GM12878 (cell line): ENCODE measurements at regions not wholly inside any gene's neighbourhood (a gene's known extent, or its start where the extent isn't known, plus 50 kb on each side); places are given as distances from the start of the nearest gene placed in this dataset.

ENCODE experiments used
- CTCF ChIP-seq, 3 experiments: IDR thresholded peaks in 2 of 3; conservative IDR thresholded peaks in 1 of 3; 2 replicates each; pipeline ENCODE4 v1.5.1; 2011; ENCODE audit warnings: low read depth in 3 of 3, low read length in 3 of 3, mild to moderate bottlenecking in 3 of 3, control low read depth in 2 of 3, moderate library complexity in 2 of 3, inconsistent platforms in 1 of 3, mixed read lengths in 1 of 3; ENCODE audit not compliant: control insufficient read depth in 2 of 3, insufficient read depth in 1 of 3; ENCODE audit errors: extremely low read depth in 1 of 3
- MTA3 ChIP-seq: IDR thresholded peaks from 2 replicates; pipeline ENCODE4 v1.6.1; 2012; ENCODE audit warnings: low read length, inconsistent platforms, borderline replicate concordance
- PAX5 ChIP-seq: IDR thresholded peaks from 2 replicates; pipeline ENCODE4 v1.6.1; 2011; ENCODE audit warnings: low read depth, low read length, borderline replicate concordance
- POLR2A ChIP-seq: IDR thresholded peaks from 2 replicates; pipeline ENCODE4 v1.6.1; 2011; ENCODE audit warnings: low read depth, mild to moderate bottlenecking, low read length
- POLR2AphosphoS5 ChIP-seq: IDR thresholded peaks from 2 replicates; pipeline ENCODE4 v1.6.1; 2011; ENCODE audit warnings: mild to moderate bottlenecking, low read length, inconsistent platforms
- REST ChIP-seq: IDR thresholded peaks from 2 replicates; pipeline ENCODE4 v1.6.1; 2012; ENCODE audit warnings: mild to moderate bottlenecking, low read depth, low read length
- RFX5 ChIP-seq: IDR thresholded peaks from 2 replicates; pipeline ENCODE4 v1.6.1; 2011; ENCODE audit warnings: low read depth, low read length, improper control_type of control experiment
- SUZ12 ChIP-seq: fragments of 200-600 bp; sonication (generic); IDR thresholded peaks from one replicate; pipeline ENCODE4 v1.6.1; 2018; ENCODE audit warnings: antibody characterized with exemption, mild to moderate bottlenecking; ENCODE audit not compliant: unreplicated experiment

GRCh38 chr17:55632236-55632635 lies 90.4 kb downstream of the TMEM100 start:
- TF ChIP-seq SUZ12 (no peak), CTCF (IDR thresholded peaks at IDR 0.05 in 2 of 3, conservative IDR thresholded peaks at IDR 0.05 in 1 of 3; ENCODE audit: control insufficient read depth in 2 of 3, extremely low read depth in 1 of 3, insufficient read depth in 1 of 3, low read depth in 3 of 3, low read length in 3 of 3) (no peak), RFX5 (no peak), POLR2A (no peak), REST (no peak), PAX5 (no peak), POLR2AphosphoS5 (no peak), MTA3 (no peak)
